Keratinocyte (primary cell): ENCODE measurements at regions not wholly inside any gene's neighbourhood (a gene's known extent, or its start where the extent isn't known, plus 50 kb on each side); places are given as distances from the start of the nearest gene placed in this dataset.

Source experiments
- EZH2 ChIP-seq: IDR thresholded peaks from one replicate; pipeline ENCODE4 v1.6.1; 2012; ENCODE audit warnings: inconsistent platforms, mild to moderate bottlenecking, low read length, moderate library complexity
- TF ChIP-seq, protein P1 (sequence below), 3 experiments: IDR thresholded peaks in 1 of 3; conservative IDR thresholded peaks in 1 of 3; optimal IDR thresholded peaks in 1 of 3; 2 replicates in 2 of 3; 3 replicates in 1 of 3; pipeline versions ENCODE3 to v1.5.1; 2011; ENCODE audit warnings: low read length in 3 of 3, mild to moderate bottlenecking in 3 of 3, moderate library complexity in 2 of 3, control low read depth in 1 of 3, inconsistent platforms in 1 of 3; ENCODE audit not compliant: insufficient read depth in 2 of 3; ENCODE audit errors: extremely low read depth in 1 of 3

DNA sequence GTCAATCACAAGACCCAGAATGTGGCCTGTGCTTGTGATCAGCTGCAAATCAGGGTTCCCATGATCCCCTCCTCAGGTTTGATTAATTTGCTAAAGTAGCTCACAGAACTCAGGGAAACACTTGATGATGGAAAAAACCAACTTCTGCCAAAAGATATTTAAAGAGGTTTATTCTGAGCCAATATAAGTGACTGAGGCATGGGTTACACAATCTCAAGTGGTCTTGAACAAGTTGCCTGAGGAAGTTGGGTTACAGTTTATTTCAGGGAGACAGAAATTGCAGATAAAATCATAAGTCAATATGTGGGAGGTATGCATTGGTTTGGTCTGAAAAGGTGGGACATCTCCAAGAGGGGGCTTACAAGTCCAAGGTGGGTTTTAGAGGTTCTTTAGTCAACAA, 243.1 kb downstream of the S1PR1 start:
- TF ChIP-seq, protein P1, sequence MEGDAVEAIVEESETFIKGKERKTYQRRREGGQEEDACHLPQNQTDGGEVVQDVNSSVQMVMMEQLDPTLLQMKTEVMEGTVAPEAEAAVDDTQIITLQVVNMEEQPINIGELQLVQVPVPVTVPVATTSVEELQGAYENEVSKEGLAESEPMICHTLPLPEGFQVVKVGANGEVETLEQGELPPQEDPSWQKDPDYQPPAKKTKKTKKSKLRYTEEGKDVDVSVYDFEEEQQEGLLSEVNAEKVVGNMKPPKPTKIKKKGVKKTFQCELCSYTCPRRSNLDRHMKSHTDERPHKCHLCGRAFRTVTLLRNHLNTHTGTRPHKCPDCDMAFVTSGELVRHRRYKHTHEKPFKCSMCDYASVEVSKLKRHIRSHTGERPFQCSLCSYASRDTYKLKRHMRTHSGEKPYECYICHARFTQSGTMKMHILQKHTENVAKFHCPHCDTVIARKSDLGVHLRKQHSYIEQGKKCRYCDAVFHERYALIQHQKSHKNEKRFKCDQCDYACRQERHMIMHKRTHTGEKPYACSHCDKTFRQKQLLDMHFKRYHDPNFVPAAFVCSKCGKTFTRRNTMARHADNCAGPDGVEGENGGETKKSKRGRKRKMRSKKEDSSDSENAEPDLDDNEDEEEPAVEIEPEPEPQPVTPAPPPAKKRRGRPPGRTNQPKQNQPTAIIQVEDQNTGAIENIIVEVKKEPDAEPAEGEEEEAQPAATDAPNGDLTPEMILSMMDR (optimal IDR thresholded peaks at IDR 0.05 in 1 of 3, IDR thresholded peaks at IDR 0.05 in 1 of 3, conservative IDR thresholded peaks at IDR 0.05 in 1 of 3; ENCODE audit: extremely low read depth in 1 of 3, insufficient read depth in 2 of 3, low read length in 3 of 3): no peak
- TF ChIP-seq EZH2: no peak
